GM21619 (cell line): ENCODE measurements at regions not wholly inside any gene's neighbourhood (a gene's known extent, or its start where the extent isn't known, plus 50 kb on each side); places are given as distances from the start of the nearest gene placed in this dataset.

ENCODE experiments used
- ATAC-seq: cut with Tn5 transposase; IDR thresholded peaks from one replicate; pipeline ENCODE4 v1.9.1; 2021; ENCODE audit not compliant: unreplicated experiment

DNA sequence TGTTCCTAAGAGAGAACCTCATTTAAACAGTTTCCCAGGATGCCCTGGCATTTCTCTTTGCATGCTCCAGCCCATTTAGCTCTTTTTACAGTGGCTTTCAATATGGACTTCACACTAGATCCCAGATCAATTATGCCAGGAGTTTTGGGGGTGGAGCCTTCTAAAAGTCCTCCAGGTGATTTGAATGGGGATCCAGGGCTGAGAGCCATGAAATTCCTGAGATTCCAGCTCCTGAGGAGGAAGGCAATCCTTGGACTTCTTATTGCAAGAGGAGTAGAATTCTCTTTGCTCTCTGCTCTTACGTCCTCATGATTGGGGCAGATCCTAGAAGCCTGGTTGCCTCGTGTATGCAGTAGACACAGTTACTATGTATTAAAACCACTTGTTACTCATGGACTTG, 184.2 kb downstream of the DHX35 start:
- no peak for ATAC-seq

DNA sequence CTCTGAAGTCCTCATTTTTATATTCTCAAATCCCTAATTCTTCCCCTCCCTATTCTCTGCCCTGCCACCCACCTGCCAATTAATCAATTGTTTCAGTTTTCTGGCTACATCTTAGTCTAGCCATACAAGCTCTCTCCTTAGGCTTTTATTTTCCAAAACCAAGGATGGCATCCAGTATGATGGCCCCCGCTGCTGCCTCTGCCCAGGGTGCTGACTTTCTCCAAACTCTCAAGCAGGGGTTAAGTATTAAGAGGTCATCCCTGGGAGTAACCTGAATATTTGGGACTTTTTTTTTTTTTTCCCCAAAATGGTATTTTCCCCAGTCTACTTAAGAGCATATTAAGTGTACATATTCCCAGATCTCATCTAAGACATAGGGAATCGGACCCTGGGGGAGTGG, 183.8 kb downstream of the DHX35 start:
- ATAC-seq = no peak

DNA sequence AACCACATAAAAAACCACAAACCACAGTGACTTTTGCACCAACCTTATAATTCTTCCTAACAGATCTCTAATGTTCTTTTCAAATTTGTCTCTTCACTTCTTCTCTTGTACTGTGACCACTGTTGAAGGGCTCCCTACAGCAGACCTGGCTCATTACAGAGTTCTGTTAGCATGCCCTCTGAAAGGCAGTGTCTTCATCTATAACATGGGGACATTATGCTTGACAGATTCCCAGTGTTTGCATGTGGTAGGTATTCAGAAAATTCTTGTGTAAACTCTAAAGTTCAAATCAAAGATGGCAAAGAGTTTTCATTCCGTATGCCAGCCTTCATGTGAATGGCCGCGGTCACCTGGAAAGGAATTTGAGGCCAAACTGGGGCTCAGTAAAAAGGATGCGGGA, 182.6 kb downstream of the DHX35 start:
- no peak for ATAC-seq

DNA sequence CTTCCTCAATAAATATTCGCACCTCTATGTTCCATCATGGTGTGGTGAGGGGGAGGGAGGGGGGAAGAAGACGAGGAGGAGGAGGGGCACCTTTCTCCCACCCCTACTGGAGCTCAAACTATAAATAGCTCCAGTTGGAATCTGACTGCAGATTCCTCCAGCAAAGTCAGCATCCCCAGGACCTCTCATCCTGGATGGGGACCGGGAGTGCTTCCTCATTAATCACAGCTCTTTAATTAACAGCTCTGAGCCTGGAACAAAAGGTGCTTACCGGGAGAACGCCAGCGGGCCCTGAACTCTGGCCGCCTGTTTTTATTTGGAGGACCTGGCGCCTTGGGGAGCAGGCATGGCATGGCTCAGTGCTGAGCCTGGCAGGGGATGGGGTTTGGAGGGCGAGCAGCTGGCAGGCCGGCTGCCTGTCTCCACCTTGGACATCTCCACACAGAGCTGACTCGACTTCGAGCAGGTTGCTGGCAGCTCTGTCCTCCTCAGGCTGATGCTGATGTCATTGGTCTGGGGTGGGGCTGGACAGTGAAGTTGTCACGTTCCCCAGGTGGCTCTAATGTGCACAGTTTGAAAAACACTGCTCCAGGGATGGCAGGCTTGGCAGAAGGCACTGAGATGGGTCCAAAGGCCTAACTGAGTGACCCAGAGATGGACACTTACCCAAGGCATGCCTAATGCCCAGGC, 180.4 kb downstream of the DHX35 start:
- ATAC-seq = no peak

DNA sequence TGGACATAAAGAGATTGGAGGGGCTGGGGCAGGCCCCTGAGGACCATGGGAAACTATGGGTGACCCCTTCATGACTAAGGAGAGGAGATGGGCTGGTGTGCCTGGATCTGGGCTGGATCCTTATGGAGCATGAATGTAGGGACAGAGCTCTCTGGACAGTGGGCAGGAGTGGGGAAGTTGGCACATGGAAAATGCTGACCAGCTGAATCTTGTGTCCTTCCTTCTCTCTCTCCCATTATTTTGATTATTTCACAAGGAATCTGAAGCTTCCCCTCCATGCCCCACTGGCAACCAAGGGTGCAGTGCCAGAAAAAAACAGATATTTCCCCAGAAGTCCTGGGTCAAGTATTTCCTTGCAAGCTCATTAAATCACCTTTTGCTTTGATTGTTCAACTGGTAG, 175.2 kb downstream of the DHX35 start:
- no peak for ATAC-seq

DNA sequence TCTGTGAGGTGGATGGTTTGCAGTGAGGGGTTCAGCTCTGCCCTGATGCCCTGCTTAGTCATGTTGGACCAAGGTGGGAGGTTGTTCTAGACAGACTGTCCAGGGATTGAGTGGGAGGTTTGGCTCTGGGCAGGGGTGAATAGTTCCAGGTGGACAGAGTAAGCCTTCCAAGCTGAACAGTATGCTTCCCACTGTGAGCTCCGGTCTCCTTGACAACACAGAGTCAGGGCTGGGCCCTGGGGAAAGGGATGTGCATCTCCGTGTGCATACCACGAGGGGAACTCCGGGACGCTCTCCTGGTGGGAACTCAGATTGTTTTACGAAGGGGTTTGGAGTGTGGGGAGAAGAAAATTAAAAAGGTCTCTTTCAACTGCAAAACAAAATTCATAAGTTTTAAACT, 174.7 kb downstream of the DHX35 start:
- ATAC-seq = no peak

DNA sequence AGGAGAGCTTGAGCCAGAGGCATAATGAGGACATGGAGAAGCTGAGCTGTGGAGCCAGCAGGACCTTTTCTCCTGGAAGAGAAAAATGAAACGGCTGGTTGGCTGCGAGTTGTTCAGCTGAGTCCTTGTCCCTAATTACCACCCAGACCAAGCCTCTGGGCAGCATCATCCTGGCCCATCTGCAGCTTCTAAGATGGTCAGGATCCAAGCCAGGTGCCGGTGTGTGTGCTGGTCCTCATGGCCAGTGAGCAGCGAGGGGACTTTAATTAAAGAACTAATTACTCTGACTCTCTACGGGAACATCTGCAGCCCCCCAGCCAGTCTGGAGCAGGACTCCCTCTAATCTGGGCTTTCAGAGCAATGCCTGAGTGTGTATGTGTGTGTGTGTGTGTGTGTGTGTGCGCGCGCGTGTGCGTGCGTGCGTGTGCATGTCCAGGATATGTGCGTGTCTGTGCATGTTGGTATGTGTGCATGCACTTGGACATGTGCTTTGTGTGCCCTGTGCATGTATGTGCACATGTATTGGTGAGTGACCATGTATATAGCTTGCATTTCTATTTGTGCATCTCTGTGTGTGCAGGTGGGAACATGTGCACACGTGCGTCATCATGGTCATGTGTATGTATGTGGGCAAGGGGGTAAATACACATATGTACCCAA, 173.9 kb downstream of the DHX35 start:
- ATAC-seq = no peak

DNA sequence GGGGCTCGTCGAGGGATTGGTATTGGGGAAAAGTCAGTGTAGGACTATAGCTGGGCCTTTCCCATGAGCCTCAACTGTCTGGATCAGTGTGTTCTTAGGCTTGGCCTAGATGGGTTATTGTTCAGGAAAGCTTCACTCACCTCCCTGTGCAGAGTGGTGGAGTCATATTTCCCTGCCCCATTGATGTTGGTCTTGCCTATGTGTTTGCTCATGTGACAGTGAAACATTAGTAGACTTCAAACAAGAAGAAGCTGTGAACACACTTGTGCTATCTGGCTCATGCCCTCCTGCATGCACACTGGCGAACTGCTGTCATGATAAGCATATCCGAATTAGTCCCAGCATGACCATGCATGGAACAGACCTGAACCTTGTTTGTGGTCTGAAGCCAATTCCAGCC, 171.1 kb downstream of the DHX35 start:
- no peak for ATAC-seq

DNA sequence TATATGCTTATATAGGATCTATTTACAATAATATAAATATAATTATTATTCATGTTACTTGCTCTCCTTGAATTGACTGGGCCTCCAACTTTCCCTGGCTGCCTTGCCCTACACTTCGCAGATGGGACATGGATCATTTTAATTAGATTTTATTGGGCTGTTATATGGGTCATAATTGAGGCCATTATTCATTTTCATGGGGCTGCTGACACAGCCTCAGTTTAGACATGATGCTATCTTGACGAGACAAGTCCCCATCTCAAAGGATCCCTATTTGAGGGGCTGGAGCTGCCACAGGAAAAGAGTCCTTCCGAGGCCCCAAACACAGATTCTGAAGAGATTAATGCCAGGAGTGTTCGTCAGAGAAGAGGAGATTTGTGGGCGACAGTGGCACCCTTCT, 170.4 kb downstream of the DHX35 start:
- no peak for ATAC-seq

DNA sequence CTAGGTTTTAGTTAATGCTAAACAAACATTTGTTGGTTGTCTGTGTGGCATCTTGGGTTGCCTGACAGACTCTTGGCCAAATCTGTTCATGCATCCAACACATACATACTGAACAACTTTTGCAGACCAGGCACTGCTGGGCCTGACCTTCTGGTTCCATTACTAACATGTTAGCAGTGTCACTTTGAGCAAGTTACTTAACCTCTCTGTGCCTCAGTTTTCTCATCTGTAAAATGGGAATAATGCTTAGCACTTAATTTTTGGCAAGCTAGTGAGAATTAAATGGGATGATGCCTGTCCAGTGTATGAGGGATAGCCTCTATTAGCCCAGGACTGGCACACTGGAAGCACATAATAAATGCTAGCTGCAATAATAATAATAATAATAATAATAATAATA, 169.9 kb downstream of the DHX35 start:
- no peak for ATAC-seq

DNA sequence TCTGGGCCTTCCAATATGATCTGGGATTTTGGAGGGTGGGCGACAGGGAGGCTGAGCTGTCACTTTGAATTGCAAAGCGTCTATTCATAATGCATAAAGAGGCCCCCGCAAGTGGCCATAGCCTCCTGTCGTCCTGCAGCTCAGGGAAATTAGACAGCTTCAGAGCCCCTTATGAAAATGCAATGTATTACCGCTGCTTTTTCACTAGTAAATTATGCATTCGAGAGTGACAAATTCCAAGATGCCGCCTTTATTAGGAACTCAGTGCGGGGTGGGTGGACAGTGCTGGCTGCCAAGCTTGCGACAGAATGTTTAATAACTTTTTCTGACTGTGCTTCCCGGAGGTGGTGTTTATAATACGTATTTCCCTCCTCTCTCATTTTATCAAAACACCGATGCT, 168.5 kb downstream of the DHX35 start:
- ATAC-seq = no peak

DNA sequence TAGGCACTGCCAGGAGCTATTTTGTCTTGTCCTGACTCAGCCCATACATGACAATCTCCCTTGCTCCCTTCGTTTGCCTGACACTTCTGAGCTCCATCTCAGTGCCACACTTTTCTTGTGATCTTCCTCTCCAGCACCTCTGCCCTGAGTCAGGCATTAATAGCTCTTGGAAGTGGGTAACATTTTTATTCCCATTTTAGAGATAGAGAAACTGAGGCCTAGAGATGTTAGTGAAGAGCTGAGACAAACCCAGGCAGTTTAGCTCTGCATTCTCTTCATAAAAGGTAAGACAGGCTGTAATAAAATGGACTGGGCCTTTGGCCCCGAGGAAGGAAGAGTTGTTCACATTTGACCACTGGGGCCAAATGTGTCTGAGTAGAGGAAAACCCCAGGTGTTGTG, 167.4 kb downstream of the DHX35 start:
- ATAC-seq = no peak

DNA sequence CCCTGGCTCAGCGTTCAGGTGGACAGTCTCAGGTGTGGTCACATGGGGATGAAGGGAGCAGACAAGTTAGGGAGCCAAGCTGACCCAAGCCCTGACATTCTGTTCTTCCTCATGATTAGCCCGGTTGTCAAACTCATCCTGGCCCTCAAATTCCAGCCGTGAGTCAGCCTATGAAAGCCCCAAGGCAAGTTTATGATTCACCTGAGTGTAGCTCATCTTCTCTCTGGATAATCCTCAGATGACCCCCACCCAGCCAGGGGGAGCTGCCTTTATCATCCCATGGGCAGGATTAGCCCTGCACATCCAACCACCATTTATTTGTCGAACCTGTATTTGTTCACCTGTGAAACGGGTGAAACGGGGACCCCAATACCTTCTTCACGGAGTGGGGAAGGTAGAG, 161.9 kb downstream of the DHX35 start:
- no peak for ATAC-seq

DNA sequence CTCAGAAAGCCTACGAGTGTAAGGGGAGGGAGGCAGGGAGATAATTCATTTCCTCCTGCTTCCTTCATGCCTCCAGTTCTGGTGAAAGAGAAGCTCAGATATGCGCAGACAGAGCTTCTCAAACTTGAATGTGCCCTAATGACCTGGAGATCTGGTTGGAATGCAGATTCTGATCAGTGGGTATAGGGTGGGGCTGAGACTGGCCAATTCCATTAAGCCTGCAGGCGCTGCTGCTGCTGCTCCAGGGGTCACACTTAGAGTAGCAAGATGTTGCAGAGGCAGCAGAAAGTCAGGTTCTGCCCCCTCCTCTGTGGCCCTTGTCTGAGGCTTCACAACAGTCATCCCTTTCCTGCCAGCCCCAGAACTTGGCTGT, 161.0 kb downstream of the DHX35 start:
- ATAC-seq = no peak

DNA sequence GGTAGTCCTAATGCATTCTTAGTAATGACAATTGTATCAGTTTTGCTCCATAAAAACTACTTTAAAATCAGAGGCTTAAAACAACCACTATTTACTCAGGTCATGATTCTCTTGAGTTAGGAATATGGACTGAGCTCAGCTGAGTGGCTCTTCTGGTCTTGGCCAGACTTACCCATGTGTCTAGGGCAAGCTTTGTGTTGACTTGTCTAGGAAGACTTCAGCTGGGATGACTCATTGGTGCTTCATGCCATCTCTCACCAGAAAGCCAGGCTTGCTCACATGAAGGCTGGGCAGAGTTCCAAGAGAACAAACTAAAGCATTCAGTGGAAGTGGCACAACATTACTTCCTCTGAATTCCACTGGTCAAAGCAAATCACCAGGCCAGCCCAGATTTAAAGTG, 155.3 kb downstream of the DHX35 start:
- ATAC-seq = no peak

DNA sequence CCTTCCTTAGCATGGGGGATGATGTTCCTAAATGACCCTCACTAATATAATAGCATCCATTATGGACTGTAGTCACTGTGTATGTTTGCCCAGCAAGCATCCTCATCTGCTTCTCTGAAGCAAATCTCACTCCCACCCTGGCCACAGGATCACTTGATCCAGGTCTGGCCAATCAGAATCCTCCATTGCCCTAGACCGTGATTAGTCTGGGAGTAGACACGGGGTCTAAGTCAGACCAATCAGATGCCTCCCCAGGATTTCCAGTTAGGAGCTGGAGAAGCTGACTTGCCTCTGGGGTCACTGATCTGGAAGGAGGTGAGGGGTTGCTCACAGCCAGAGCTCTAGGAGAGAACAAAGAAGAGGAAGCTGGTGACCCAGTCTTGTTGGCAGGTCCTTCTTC, 153.9 kb downstream of the DHX35 start:
- ATAC-seq = no peak

DNA sequence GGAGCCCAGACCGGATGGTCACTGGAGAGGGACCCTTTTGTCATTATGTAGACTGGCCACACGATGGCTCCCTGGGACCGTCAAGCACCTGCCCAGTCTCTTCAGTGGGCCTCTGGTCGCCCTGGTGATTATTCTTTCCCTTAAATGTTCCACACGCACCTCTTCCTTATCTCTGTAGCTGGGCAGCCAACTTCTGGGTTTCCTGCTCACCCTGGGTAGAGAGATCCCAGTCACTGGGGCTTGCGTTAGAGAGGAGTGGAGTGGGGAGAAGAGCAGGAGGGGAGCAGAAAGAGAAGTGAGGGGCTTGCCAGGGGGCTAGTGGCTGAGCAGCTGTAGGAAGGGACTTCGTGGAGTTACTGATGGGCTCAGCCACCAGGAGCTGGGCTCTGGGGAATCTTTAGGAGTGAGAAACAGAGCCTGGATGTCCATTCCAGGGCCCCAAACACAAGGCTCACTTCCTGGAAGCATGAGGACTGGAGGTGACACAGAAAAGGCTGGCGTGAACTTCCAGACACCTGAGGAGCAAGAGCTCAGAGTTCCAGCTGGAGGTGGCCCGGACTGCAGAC, 150.1 kb downstream of the DHX35 start:
- ATAC-seq = peak; percentile 50

DNA sequence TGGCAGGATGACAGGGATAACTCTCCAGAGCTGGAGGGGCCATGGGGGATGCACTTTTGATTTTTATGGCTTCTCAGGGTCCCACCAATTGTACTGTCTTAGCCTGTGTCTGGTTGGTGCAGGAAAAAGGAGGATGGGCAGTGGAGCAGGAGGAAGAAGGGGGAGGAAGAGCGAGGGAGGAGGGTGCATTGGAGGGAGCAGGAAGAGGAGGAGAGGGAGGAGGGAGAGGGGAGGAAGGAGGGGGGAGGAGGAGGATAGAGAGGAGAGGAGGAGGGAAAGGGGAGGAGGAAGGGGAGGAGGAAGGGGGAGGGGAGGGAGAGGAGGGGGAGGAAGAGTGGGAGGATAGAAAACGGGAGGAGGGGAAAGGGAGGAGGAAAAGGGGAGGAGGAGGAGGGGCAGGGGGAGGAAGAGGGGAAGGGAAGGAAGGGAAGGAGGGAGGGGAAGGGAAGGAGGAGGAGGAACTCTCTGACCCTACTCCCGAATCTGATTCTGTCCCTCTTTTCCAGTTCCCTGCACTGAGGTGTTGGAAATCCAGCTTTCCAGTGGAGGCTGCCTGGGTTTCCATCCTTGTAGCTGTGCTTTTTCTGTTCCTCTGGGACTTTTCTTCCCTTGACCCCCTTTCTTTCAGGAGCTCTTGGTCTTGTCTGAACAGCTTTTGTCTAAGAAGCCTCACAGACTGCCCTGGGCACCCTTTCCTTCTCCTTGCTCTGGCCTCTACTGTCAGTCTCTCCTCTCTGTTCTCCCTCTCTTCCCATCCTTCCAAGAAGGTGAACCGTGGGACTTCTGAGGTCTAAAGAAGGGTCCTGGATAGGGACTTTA, 149.4 kb downstream of the DHX35 start:
- no peak for ATAC-seq

DNA sequence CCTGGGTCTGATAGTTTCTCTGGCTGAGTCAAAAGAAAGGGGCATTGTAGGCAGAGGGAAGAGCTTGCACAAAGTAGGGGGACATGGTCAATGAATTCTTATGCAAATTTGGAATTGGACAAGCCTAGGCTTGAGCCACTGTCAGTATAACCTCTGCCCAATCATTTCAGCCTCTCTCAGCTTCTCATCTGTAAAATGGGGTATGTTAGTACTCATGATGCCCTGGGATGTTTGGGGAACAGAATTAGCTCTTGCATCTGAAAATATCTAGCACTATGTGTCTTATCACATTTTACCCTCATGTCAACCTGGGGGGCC, 148.6 kb downstream of the DHX35 start:
- no peak for ATAC-seq

DNA sequence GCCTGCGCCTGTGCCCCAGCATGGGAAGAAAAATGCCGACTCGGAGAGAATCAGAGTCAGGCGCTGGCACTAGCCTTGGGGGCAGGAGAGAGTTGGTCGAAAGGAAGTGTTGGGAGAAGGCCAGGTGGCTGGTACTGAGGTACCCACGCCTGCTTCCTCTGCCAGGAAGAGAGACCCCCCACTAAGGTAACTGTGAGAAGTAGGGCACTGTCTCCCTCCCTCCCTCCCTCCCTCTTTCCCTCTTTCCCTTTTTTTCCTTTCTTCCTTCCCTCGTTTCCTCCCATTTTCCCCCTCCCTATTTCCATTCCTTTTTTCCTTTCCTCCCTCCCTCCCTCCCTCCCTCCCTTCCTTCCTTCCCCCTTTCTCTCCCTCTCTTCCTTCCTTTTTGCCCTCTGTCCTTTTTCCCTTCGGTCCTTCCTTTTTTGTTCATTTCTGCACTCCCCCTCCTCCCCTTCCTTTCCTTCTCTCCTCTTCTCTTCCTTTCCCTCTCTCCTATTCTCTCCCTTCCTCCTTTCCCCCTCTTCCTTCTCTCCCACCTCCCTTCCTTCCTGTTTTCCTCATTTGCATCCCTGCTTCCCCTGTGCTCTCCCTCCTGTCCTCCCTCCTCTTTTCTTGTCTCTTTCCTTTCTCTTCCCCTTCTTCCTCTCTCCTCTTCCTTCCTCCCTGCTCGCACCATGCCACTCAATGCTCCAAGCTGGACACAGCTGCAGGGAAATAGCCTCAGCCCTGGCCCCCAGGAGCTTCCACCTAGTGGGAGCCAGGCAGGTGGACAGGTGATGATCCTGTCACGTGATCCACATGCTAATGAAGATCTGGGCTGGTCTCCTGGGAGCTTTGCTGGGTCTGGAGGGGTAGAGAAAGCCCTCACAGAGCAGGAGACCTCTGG, 148.0 kb downstream of the DHX35 start:
- no peak for ATAC-seq

DNA sequence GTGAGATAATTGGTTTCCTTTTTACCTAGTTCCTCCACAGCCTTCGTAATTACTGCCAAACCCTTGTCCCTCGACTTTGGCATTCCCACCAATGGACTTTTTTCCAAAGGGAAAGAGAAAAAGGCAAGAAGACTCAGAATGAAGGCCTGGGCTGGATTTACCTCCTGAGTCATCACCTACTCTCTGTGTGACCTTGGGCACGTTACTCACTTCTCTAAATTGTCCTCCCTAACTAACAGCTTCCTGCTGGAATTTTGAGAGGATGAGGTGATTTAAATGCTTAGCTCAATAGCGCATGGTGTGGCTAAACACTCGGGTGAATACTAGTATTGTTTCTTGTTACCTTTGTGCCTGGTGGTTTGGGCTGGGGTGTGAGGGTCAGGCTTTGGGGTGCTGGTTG, 146.6 kb downstream of the DHX35 start:
- ATAC-seq = no peak
